NCI-H1436 treated with DMSO at 0.1 percent for 48 hours (cell line): ENCODE measurements at regions not wholly inside any gene's neighbourhood (a gene's known extent, or its start where the extent isn't known, plus 50 kb on each side); places are given as distances from the start of the nearest gene placed in this dataset.
"Not testable (repeated sequence)": the region's sequence is repeated elsewhere in the genome, so short reads cannot be mapped to it uniquely, and the experiment has no call there.

ENCODE experiments used
- DNase-seq: peaks from one replicate; lab custom pipeline; 2025; lab: John Stamatoyannopoulos, UW

DNA sequence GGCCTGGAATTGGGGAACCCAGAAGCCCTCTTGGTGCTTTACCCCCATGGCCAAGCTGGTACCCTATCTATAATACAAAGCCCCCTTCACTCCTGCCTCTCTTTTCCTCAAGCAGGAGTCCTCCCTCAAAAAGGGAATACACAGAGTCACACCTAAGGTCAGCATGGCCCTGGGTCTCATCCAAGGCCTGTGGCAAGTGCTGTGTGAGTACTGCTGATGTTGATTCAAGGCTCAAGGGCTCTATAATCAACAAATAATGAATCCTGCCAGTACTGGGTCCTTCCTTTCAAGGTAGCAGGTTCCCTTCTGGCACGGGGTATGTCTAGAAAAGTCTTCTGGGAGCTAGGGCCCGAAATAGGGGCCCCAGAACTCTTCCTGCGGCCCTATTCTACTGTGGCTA, 187.3 kb downstream of the CYB561 start:
- no peak for DNase-seq

DNA sequence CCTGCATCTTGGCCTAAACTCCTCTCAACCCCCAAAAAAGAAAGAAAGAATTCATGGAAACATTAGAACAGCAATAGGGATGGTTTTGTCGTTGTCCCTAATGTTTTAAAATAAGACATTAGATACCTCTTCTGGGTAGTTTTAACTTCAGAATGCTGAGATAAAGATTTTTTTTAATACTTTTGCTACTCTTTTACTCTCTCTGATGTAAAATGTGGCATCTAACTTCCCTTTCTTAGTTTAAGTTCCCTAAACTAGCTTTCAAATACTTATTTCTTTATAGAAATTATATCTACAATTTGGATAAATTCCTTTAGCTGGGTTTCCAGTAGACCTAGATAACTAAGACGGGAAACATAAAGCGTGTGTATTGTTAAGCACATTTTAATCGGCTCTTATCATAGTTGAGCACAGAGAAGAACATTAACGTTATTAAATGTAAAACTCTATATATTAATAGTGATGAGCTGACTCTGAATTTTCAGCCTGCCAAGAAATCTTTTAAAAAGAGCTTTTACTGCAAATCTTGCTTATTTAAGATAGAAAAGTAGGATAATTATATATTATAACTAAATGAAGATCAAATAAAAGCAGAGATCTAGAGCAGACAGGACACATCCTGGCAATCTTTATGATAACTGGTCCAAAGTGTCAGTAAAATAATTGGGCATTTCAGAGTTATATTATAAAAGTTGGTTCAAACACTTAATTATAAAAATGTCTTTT, 183.2 kb downstream of the CYB561 start:
- DNase-seq: no peak

GRCh38 chr17:63265526-63265925, 180.6 kb downstream of the CYB561 start:
- DNase-seq: no peak

DNA sequence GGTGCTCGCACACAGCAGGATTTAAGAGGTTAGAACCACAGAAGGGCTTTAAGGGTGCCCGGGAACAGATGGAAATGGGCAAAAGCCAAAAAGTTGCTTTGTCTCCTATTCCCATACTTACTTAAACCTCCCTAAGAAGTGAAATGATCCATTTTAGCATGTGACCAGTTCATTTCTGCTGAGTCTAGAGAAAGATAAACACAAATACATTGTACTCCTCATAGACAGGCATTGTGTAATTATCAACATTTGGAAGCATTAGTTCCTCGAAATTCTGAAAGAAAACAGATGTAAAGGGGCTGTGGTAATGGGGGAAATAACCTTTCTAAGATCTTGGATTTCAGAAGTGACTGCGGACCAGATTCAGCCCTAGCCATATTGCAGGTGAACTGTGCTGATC, 178.3 kb downstream of the CYB561 start:
- no peak for DNase-seq

DNA sequence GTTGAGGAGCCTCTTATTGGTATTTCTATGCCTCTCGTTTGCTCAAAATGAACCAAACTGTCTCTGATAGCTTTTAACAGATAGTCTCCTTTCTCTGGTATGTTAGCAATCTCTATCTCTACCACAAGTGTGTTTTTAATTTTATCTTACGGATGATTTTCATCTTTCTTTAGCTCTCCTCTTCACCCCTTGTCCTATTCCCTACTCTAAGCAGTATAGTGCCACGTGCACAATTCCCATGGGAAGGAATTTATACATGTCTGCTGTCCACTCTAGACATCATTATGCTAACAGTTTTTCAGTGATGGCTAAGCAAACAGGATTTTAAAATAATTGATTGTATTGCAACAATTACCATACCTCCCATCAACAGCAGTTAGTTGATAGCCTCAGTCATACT, 177.3 kb downstream of the CYB561 start:
- DNase-seq: no peak

DNA sequence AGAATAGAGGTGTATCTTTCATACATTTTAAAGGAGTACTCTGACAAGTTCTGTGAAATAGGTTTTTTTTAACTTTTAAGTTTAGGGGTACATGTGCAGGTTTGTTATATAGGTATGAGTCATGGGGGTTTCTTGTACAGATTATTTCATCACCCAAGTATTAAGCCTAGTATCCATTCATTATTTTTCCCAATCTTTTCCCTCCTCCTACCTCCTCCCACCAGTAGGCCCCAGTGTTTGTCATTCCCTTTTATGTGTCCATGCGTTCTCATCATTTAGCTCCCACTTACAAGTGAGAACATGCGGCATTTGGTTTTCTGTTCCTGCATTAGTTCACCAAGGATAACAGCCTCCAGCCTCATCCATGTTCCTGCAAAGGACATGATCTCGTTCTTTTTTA, 175.5 kb downstream of the CYB561 start:
- DNase-seq: no peak

DNA sequence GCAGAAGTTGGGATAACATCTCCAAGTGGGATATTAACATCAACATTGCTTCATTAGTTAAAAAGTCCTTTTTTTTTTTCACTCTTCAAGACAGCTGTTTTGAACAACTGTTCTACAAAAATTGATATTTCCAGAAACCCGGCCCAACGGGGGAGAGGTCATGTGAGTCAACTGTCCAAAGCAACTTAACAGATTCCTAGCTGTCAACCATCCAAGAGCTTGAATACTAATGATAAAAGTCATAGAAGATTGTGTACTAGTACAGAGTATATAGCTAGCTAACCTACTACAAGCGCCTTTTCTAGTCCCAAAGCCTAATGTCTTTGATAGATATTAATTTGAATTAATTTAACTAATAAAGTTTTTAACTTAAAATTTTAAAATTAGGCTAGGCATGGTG, 172.0 kb downstream of the CYB561 start:
- DNase-seq: no peak

DNA sequence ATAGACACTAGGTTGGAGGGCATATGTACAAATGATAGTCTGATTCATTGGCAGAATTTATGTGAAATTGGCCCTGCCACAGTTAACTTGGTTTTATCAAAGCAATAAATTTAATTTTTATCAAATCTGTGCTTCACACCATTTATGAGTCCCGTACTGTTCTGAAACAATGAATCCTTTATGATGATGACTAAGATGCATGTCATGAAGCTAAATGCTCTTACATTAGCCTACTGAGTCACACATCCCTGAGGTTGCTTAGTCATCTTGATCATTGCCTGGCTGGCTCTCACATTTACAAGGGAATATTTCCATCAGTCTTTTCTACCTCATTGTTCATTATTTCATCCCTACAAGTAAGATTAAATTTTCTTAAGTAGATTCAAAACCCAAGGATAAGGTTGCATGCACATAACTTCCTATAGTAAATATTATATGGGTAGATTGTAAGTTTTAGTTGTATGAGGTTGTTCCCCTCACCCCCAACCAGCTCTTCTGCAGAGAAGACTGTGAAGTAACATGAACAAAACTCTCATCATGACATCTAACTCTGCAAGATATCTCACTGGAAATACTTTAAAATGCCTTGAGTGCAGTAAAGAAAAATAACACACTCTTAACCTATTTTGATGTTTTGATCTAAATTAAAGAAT, 170.7 kb downstream of the CYB561 start:
- DNase-seq: no peak

GRCh38 chr17:63275971-63276745, 169.9 kb downstream of the CYB561 start:
- DNase-seq: no peak

GRCh38 chr17:63276821-63277220, 169.3 kb downstream of the CYB561 start:
- no peak for DNase-seq

DNA sequence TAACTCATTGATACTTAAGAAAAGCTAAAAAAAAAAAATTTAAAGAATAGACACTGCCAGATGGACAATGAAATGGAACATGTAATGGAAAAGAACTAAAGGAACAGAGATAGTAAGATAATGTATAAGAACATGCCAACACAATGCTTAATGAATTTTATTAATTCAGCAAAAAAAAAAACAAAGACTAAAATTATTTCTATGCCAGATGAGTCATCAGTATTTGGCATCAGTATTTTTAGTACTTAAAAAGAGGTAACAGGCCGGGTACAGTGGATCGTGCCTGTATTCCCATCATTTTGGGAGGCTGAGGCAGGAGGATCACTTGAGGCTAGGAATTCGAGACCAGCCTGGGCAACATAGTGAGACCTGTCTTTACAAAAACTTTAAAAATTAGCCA, 168.5 kb downstream of the CYB561 start:
- DNase-seq: no peak

DNA sequence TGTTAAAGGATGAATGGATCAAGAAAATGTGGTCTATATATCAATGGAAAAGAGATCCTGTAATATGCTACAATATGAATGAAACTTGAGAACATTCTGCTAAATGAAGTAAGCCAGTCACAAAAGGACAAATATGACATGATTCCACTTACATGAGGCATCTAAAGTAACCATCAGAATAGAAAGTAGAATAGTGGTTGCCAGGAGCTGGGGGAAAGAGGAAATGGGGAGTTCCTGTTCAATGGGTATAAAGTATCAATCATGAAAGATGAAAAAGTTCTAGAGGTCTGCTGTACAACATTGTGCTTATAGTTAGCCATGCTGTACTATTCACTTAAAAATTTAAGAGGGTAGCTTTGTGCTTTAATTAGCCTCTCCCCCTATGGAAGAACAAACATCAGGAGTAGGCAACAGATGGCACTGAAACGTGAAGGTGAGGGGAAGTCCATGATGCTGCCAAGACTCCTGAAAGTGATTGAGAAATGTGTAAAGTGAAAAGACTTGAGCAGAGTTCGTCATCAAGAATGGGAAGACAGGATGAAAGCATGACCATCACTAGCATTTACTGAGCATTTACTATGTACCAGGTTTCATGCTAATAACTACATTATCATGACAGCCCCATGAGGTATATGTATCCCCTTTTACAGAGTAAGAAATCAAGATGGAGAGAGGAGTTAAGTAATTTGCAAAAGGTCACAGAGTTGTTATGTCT, 167.2 kb downstream of the CYB561 start:
- DNase-seq: no peak

GRCh38 chr17:63279498-63280230, 166.4 kb downstream of the CYB561 start:
- DNase-seq: no peak

DNA sequence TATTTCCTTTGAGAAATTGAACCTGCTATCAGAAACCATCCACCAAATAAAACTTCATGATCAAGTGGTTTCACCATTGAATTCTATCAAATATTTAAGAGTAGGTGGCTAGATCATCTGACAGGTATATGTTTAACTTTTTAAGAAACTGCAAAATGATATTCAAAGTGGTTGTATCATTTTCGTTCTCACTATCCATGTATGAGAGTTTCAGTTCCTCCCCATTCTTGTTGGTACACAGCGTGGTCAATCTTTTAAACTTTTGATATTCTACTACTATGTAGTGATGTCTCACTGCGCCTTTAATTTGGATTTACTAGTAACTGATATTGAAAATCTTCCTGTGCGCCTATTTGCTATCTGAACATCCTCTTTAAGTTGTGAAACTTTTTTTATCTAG, 163.7 kb downstream of the CYB561 start:
- DNase-seq: no peak

GRCh38 chr17:63285551-63285950, 160.6 kb downstream of the CYB561 start:
- DNase-seq: no peak

GRCh38 chr17:63286254-63286653, 159.9 kb downstream of the CYB561 start:
- DNase-seq: no peak

- not testable (repeated sequence) for DNase-seq
Observed at GRCh38 chr17:63287006-63287405, 159.1 kb downstream of the CYB561 start.

GRCh38 chr17:63289931-63290330, 156.2 kb downstream of the CYB561 start:
- DNase-seq: no peak

- no peak for DNase-seq
Observed at GRCh38 chr17:63290351-63290750, 155.8 kb downstream of the CYB561 start.

DNA sequence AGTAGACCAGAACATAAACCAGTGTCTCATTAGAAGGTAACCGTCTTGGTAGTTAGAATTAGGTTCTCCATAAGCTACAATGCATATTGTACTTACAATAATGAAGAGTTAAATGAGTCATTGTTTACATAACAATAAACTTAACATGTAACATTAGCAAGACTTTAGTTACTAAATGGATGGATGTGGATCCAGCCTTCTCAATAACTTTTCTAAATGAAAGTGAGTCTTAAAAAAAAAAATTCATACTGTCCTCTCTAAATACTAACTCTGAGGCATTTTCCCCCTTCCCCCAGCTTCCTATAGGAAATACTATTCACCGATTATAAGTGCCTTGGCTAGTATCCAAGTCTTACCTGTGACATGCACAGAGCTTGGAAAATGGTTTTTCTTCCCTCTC, 155.3 kb downstream of the CYB561 start:
- no peak for DNase-seq

DNA sequence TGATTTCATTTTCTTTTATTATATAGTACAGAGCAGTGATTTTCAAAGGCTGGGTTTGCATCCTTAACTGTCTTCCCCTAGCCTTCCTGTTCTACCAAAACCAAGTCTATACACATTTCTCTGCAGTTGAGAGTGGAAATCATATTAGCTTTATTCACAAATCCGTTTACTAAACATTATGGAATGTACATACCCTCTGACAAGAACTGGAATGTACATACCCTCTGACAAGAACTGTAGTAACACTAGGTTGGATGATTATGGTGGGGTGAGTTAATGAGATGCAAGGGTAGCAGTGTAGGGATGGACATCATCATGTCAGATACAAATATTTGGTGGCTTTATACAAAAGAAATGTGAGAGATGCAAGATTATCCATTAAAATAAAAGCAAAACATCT, 154.8 kb downstream of the CYB561 start:
- DNase-seq: no peak

- DNase-seq: no peak
Observed at GRCh38 chr17:63292421-63292820, 153.7 kb downstream of the CYB561 start.
